GM23248 (cell line): ENCODE measurements at regions not wholly inside any gene's neighbourhood (a gene's known extent, or its start where the extent isn't known, plus 50 kb on each side); places are given as distances from the start of the nearest gene placed in this dataset.
A peak's percentile ranks its signal among the peaks of the same experiment; 100 is the strongest.

Source experiments
- DNase-seq: peaks from one replicate; pipeline ENCODE4 v3.0.0-alpha.2; 2015
- H2AFZ ChIP-seq: fragments of 200-600 bp; sonication (generic); 2 replicates; pipeline ENCODE4 v1.6.1; 2016; ENCODE audit warnings: antibody characterized with exemption
- H3F3A ChIP-seq: fragments of 200-600 bp; sonication (generic); 2 replicates; pipeline ENCODE4 v1.6.1; 2016; ENCODE audit warnings: mild to moderate bottlenecking, antibody characterized with exemption, mixed run types; ENCODE audit not compliant: insufficient read depth
- H3K27ac ChIP-seq: fragments of 200-600 bp; sonication (generic); 2 replicates; pipeline ENCODE4 v1.5.1; 2016; ENCODE audit warnings: mild to moderate bottlenecking
- H3K27me3 ChIP-seq: fragments of 200-600 bp; sonication (generic); replicated peaks from 2 replicates; pipeline ENCODE4 v1.6.1; 2016; ENCODE audit warnings: mild to moderate bottlenecking; ENCODE audit not compliant: insufficient read depth
- H3K36me3 ChIP-seq: fragments of 200-600 bp; sonication (generic); 2 replicates; pipeline ENCODE4 v1.6.1; 2016; ENCODE audit warnings: low read depth, mild to moderate bottlenecking
- H3K4me1 ChIP-seq: fragments of 200-600 bp; sonication (generic); 2 replicates; pipeline ENCODE4 v1.6.1; 2016; ENCODE audit warnings: mild to moderate bottlenecking; ENCODE audit not compliant: insufficient read depth
- H3K4me2 ChIP-seq: fragments of 200-600 bp; sonication (generic); one replicate; pipeline ENCODE4 v1.6.1; 2016; ENCODE audit warnings: mild to moderate bottlenecking; ENCODE audit not compliant: unreplicated experiment
- H3K4me3 ChIP-seq: fragments of 200-600 bp; sonication (generic); 2 replicates; pipeline ENCODE4 v1.5.1; 2016; ENCODE audit warnings: mild to moderate bottlenecking
- H3K79me2 ChIP-seq: fragments of 200-600 bp; sonication (generic); 2 replicates; pipeline ENCODE4 v1.6.1; 2016; ENCODE audit warnings: mild to moderate bottlenecking; ENCODE audit not compliant: insufficient read depth
- H3K9ac ChIP-seq: fragments of 200-600 bp; sonication (generic); 2 replicates; pipeline ENCODE4 v1.6.1; 2016; ENCODE audit warnings: mild to moderate bottlenecking
- H3K9me2 ChIP-seq: fragments of 200-600 bp; sonication (generic); 2 replicates; pipeline ENCODE4 v1.6.1; 2016; ENCODE audit warnings: mixed run types, mild to moderate bottlenecking, moderate library complexity; ENCODE audit not compliant: insufficient read depth
- H3K9me3 ChIP-seq: fragments of 200-600 bp; sonication (generic); one replicate; pipeline ENCODE4 v1.6.1; 2017; ENCODE audit warnings: low read depth
- H4K20me1 ChIP-seq: fragments of 200-600 bp; sonication (generic); 2 replicates; pipeline ENCODE4 v1.6.0; 2016; ENCODE audit not compliant: insufficient read depth
- EZH2 ChIP-seq: fragments of 200-600 bp; sonication (generic); IDR thresholded peaks from 2 replicates; pipeline ENCODE4 v1.6.1; 2018; ENCODE audit warnings: antibody characterized with exemption, mild to moderate bottlenecking; ENCODE audit not compliant: insufficient read depth, poor library complexity, severe bottlenecking
- EZH2phosphoT487 ChIP-seq: fragments of 200-600 bp; sonication (generic); IDR thresholded peaks from 2 replicates; pipeline ENCODE4 v1.6.1; 2018; ENCODE audit warnings: antibody characterized with exemption, moderate library complexity, mild to moderate bottlenecking, low read depth; ENCODE audit not compliant: insufficient read depth
- WGBS, 2 experiments: methylation state at CpG; one replicate each; pipeline ENCODE4 v1.1.6; 2015 to 2017; ENCODE audit warnings: low lambda C conversion rate in 2 of 2, low coverage in 1 of 2; ENCODE audit errors: missing lambda C conversion rate in 2 of 2; 5-methylcytosine and 5-hydroxymethylcytosine counted together
- in situ Hi-C: fragments of 300-500 bp; cut with MboI; formaldehyde crosslinking; loops from 2 replicates; pipeline ENCODE4 v1.15.0; 2020

GRCh38 chr2:66762761-66763160 lies 327.8 kb downstream of the MEIS1 start:
- Histone ChIP-seq H2AFZ (no peak overlapping the region), H3K27me3 (no peaks in the 10 kb centered on the region), H3K79me2 (no peaks in the 10 kb centered on the region), H3K9me3 (no peaks in the 10 kb centered on the region), H3K4me2 (no peak overlapping the region), H3F3A (no peaks in the 10 kb centered on the region), H3K9ac (no peak overlapping the region), H3K4me1 (no peaks in the 10 kb centered on the region), H3K4me3 (no peak overlapping the region), H4K20me1 (no peaks in the 10 kb centered on the region), H3K9me2 (no peaks in the 10 kb centered on the region), H3K27ac (no peak overlapping the region), H3K36me3 (no peaks in the 10 kb centered on the region)
- DNase-seq = no peak
- 88 to 97% methylated on average over 10 to 25 of the region's 25 CpGs for WGBS, 2 experiments
- TF ChIP-seq EZH2phosphoT487 = no peak
- in situ Hi-C loops = no loop called here

GRCh38 chr2:66766582-66766981 lies 331.7 kb downstream of the MEIS1 start:
- Histone ChIP-seq H3K79me2 (no peaks in the 10 kb centered on the region), H3K27ac (no peak overlapping the region), H4K20me1 (no peaks in the 10 kb centered on the region), H3K4me3 (no peak overlapping the region), H3K27me3 (no peaks in the 10 kb centered on the region), H3K9ac (no peak overlapping the region), H3K4me1 (no peaks in the 10 kb centered on the region), H3K9me2 (no peaks in the 10 kb centered on the region; the same call in 1 of the 2 replicates), H3K9me3 (no peaks in the 10 kb centered on the region), H2AFZ (no peak overlapping the region), H3K4me2 (no peak overlapping the region), H3F3A (no peaks in the 10 kb centered on the region), H3K36me3 (no peaks in the 10 kb centered on the region)
- in situ Hi-C loops = no loop called here
- 92% methylated on average over 3 of the region's 3 CpGs for WGBS, 2 experiments
- DNase-seq = no peak
- TF ChIP-seq EZH2phosphoT487 = no peak
- no peak for TF ChIP-seq EZH2

- Histone ChIP-seq H3K36me3 (no peaks in the 10 kb centered on the region), H4K20me1 (no peaks in the 10 kb centered on the region), H3F3A (no peaks in the 10 kb centered on the region), H3K9ac (no peak overlapping the region), H3K4me1 (no peaks in the 10 kb centered on the region), H3K4me2 (no peak overlapping the region), H3K27me3 (no peaks in the 10 kb centered on the region), H3K79me2 (no peaks in the 10 kb centered on the region), H3K9me2 (no peaks in the 10 kb centered on the region; the same call in 1 of the 2 replicates), H3K27ac (no peak overlapping the region), H2AFZ (no peak overlapping the region; the same call in 1 of the 2 replicates), H3K4me3 (no peak overlapping the region), H3K9me3 (no peaks in the 10 kb centered on the region)
- TF ChIP-seq EZH2phosphoT487 (no peak), EZH2 (no peak)
- WGBS, 2 experiments = 85 to 86% methylated on average over 1 of the region's 1 CpG
- in situ Hi-C loops = no loop called here
- DNase-seq = peak; percentile 11
Observed at GRCh38 chr2:66771359-66771976, 336.5 kb downstream of the MEIS1 start.

- DNase-seq = no peak
- Histone ChIP-seq H3K4me1 (no peaks in the 10 kb centered on the region), H4K20me1 (no peaks in the 10 kb centered on the region), H3F3A (no peaks in the 10 kb centered on the region), H3K36me3 (no peaks in the 10 kb centered on the region), H3K9me3 (no peaks in the 10 kb centered on the region), H3K27me3 (no peaks in the 10 kb centered on the region), H3K79me2 (no peaks in the 10 kb centered on the region), H2AFZ (no peak overlapping the region), H3K9me2 (no peaks in the 10 kb centered on the region; the same call in 1 of the 2 replicates), H3K9ac (no peak overlapping the region), H3K27ac (no peak overlapping the region), H3K4me3 (no peak overlapping the region), H3K4me2 (no peak overlapping the region)
- 91 to 95% methylated on average over 1 of the region's 1 CpG for WGBS, 2 experiments
- in situ Hi-C loops = no loop called here
- TF ChIP-seq EZH2phosphoT487 = no peak
- TF ChIP-seq EZH2 = no peak
Observed at GRCh38 chr2:66772618-66773017, 337.7 kb downstream of the MEIS1 start.
